ENCODE measurements at regions not wholly inside any gene's neighbourhood (a gene's known extent, or its start where the extent isn't known, plus 50 kb on each side); places are given as distances from the start of the nearest gene placed in this dataset.

GRCh38 chr10:29797616-29798015, 162.8 kb upstream of the SVIL start:
- no peak for TF ChIP-seq CTCF (IDR thresholded peaks at IDR 0.05)
- TF ChIP-seq ZFX (IDR thresholded peaks at IDR 0.05; ENCODE audit: borderline replicate concordance) = no peak
